CD4-positive, alpha-beta T cell treated with Interleukin-10 for 1 hour (primary cell): ENCODE measurements at regions not wholly inside any gene's neighbourhood (a gene's known extent, or its start where the extent isn't known, plus 50 kb on each side); places are given as distances from the start of the nearest gene placed in this dataset.

Experiments used
- DNase-seq: peaks from one replicate; pipeline ENCODE4 v3.0.0-alpha.2; 2020

GRCh38 chr1:24998563-24999245 lies 68.6 kb upstream of the RUNX3 start:
- DNase-seq: no peak

- DNase-seq: peak; percentile 57
Measured at GRCh38 chr1:24996983-24997893, 67.2 kb upstream of the RUNX3 start.

DNA sequence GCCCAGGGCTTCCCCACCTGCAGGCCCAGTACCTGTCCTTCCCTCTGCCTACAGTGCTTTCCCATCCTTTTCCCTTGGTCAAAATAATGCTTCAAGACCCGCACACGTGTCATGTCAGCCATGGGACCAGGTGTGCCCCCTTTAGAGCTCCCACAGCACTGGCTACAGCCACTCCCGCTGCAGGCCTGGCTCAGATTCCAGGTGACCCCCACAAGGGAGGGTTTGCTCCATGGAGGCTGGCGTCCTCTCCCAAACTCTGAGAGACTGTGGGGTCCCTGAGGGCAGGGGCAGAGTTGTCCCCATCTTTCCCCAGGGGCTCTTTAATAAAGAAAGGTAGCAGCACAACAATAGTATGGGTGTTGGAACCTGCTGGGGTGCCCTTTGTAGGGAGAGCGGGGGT lies 66.4 kb upstream of the RUNX3 start:
- no peak for DNase-seq

- DNase-seq: no peak
Measured at GRCh38 chr1:24995661-24996060, 65.6 kb upstream of the RUNX3 start.

DNA sequence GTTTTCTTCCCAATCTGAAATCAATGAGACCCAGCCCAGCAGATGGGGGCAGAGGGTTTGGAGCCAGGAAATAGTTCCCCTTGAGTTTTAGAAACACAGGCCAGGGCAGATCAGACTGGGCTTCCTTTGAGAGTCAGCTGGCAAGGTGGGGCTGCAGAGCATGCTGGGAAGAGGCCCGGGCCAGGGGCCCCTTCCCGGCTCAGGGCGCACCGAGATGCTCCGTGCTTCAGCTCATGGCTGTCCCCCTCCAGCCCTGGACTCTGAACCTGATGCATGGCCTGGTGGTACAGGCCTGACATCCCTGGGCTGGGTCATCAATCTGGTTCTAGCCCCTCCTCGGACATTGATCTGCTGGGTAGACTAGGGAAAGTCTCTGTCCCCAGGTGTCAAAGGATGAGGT lies 65.1 kb upstream of the RUNX3 start:
- DNase-seq: no peak

DNA sequence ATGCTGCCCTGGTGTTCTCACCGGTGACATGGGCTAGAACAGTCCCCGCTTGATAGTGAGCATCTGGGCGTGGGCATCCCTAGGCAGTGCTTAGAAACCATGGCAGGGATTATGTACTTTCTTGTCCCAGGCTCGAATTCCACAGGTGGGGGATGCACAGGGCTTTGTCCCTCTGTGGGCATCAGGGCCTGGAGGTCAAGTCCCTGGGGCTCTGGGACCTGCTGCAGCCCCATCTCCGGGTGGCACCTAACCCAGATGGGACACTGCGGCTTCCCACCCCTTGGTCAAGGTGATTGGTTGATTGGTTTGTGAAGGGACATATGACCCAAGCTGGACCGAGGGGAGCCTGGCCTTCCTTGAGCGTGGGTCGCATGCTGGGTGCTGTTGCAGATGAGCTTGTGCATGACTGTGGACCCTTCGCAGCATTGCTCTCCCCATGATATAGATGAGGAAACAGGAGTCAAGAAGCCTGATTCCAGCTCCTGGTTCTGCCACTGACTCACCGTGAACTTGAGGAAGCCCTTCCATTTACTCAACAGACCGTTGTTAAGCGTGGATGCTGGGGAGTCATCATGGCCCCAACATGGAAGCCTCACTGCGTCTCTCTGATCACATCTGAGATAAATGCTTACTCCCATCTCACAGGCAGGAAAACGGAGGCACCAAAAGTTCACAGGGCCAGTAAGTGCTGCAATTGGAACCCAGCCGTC lies 64.0 kb upstream of the RUNX3 start:
- no peak for DNase-seq

DNA sequence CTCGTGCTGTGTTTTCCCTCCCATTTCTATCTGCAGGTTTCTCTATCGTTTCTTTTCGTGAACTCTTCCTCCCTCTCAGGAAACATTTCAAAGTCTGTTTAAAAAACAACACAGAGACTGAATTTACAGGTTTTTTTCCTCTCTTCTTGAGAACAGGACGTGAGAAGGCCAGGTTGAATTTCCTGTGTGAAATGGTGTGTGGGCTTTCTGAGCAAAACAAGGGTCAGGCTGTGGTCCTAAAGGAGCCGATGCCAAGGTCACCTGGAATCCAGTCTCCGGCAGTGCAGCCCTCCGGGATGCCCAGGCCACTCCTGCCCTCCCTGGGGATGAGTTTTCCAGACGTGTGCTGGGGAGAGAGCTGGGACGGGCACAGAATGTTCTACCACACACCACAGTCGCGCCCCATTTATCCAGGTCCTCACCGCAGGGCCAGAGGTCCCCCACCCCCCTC lies 62.7 kb upstream of the RUNX3 start:
- peak; percentile 50 for DNase-seq

DNA sequence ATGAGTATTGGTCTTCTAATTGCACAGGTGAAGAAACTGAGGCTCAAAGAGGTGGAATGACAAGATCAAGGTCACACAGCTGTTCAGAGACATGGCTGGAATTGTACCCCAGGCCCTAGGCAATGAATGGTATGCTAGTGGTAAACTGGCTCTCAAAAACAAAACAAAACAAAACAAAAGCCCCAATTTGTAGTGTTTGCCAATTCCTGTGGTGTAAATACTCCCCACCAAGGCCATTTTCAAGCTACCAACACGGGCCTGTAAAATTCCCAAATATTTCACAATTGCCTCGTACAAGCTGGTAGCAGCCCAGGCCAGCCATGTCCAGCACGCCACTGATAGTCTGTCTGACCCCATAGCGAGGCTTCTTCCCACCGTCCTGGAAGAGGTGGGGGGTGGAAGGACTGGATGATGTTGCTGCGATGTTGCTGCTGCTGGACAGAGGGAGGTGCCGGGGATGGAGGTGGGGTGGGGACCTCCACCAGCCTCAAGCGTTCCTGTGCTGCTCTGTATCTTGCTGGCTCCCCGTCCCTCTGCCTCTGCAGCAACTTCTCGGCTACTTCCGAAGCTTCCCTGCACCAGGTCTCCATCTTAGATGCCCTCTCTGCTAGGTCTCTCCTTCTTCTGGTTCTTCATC lies 62.2 kb upstream of the RUNX3 start:
- DNase-seq: no peak

DNA sequence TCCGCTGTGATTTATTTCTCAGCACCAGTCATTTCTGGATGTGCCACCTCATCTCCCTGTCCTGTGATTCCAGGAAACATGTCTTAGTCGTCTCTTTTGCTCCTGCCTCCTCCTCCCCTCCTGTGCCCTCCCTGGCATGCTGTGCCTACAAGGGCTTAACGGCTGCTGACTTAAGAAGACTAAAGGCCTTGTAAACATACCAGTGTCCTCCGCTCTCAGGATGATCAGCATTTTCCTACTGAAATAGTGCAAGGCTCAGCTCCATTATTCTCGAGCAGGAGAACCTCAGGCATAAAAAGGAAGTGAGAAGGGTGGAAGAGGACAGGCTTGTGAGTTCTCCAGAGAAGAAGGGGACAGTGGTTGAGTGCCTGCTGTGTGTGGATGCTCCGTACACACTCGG lies 61.6 kb upstream of the RUNX3 start:
- DNase-seq: no peak

DNA sequence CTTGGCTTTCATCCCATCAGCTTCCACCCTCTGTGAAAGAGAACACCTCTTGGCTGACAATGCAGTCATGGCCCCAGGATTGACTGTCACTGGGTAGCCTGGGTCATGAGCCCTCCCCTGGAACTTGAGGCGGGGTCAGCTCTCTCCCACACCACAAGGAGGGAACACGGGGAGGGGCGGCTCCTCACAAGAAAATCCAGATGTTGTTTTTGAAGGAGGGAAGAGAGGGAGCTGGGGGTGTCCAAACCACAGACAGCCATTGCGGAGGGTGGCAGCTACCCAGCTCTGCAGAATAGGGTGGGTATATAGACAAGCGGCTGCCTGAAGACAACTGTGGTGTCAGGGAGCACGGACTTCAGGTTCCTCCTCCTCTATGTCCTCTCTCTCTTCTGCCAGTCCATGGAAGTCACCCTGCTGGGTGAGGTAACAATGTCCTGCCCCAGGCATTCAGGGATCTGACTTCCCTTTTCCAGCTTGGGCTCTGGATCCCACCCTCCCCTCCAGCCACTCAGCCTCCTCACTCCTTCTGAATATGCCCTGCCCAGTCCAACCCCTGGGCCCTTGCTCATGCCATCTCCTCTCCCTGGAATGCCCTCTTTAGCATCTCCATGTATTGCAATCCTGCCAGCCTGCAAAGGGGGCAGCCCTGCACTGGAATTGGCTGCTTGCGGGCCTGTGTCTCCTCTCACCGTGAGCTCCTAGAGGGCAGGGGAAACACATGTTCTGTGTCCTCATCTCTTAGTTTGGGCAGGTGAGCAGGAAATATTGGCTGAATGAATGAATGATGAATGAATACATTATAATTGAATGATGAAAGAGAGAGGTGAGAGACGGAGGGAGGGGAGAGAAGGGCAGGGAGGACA lies 60.9 kb upstream of the RUNX3 start:
- DNase-seq: peak; percentile 32

- DNase-seq: no peak
Measured at GRCh38 chr1:24990136-24990535, 60.1 kb upstream of the RUNX3 start.

- DNase-seq: no peak
Measured at GRCh38 chr1:24989082-24989481, 59.0 kb upstream of the RUNX3 start.

GRCh38 chr1:24988558-24988912 lies 58.5 kb upstream of the RUNX3 start:
- DNase-seq: no peak

DNA sequence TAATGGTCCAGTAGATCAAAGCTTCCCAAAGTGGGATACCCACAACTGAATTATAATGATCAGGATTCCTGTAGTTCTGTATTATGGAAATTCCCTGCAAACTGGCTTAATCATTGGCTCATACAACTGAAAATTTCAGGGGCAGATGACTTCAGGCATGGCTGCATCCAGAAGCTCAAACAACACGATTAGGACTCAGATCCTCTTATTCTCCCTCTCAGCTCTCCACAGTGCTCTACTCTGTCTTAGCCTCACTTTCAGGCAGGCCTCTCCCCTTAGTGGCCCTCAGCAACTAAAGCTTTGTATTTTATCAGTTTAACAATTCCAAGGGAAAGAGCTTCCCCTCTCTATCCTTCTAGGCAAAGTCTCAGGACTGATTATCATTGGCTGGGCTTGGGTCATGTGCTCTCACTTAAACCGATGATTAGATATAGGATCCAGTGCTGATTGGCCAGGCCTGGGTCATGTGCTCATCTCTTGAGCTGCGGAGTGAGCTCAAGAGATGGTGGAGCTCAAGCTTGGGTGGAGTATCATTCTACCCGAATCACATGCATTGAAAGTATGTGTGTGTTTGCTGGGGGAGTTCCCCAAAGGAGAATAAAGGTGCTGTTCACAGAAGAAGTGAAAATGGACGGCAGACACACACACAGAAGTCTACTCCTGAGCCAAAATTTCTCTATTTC lies 57.9 kb upstream of the RUNX3 start:
- DNase-seq: no peak

GRCh38 chr1:24987424-24987823 lies 57.3 kb upstream of the RUNX3 start:
- DNase-seq: no peak

GRCh38 chr1:24986372-24986965 lies 56.4 kb upstream of the RUNX3 start:
- no peak for DNase-seq

DNA sequence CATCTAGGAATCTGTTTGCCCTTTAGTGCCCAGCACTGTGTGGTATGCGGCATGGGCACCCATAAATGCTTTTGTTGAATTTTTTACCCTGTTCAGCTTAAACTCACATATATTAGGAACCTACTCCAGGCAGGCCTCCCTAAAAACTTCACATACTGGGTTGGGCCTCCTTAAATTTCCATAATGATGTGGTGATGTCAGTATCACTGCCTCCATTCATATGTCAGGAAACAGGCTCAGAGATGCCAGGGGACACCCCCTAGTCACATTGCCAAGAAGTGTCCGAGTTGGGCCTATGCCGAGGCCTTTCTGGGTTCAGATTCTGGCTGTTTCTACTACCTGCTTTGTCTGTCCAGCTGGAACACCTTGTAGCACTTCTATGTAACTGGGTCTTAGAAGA lies 55.7 kb upstream of the RUNX3 start:
- no peak for DNase-seq

DNA sequence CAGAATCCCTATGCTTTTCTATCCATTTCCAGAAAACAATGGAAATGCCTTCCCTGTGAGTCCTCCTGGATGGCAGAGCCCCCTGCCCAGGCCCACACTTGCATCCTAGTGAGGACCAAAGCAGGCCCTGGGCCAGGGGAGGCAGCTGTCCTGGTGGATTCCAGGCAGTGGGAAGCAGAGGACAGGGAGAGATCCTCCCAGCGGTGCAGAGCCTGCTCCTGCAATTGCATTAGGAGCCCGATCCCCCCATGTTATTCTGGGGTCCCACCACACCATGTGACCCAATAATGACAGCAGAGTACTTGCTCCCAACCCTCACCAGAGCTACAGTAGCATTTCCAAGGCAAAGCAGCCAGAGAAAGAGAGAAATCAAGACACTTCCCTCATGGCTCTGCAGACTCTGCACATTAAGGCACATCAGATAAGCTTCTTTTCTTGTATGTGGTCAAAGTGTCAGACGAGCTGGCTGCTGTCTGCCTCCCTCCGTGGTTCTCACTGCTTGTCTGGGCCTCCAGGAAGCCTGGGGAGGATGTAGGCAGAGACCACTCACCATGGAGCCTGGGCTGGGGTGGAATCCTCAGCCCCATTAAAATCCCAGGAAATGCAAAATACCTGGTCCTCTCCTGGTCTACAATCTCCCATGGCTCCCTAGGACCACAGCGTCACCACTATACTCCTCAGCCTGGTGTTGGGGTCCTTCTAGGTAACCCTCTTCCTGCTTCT lies 54.9 kb upstream of the RUNX3 start:
- peak; percentile 68 for DNase-seq

DNA sequence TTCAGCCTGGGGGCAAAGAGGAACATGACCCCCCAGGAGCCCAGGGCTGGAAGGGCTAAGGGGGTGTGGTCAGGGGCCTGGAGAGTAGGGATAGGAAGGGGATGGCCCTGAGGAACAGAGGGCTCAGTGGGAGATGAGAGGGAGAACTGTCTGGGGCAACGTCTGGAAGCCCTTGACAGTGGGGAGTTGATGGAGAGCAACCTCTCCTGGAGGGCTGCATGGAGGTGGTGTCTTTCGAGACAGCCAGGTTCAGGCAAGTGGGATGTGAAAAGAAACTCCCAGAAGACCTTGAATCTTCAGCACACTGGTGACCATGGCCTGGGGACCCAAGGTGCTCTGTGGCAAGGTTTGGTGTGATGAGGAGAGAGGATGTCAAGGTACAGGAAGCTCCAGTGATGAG lies 54.2 kb upstream of the RUNX3 start:
- no peak for DNase-seq

DNA sequence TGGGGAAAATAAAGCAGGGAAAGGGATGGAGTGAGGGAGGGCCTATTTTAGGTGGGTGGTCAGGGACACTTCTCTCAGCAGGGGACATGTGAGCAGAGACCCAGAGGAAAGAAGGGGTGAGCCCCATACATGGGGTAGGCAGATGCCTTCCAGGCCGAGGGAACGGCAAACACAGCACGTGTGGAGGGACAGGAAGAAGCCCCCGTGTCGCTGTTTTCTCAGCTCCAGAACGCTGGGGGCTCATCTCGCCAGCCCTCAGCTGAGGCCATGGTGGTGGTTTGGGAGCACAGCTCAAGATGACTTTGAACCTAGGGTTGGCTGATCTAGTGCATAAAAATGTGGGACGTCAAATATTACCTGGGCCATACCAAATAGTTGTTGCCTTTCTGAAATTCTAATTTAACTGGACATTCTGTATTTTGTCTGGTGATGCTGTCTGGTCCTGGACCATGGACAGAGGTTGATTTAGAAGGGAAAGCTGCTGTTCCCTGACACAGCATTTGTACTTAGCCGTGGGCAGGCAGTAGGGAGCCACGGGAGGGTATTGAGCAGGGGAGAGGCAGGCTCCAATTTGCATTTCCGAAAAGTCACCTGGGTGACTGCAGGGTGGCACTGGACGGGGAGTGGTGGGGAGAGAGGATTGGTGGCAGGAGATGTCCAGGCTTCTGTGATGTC lies 53.1 kb upstream of the RUNX3 start:
- no peak for DNase-seq
